ENCODE measurements at regions not wholly inside any gene's neighbourhood (a gene's known extent, or its start where the extent isn't known, plus 50 kb on each side); places are given as distances from the start of the nearest gene placed in this dataset.

GRCh38 chr6:165782134-165782533 lies 119.1 kb upstream of the PDE10A start:
- H3K36me3 ChIP-seq: no peaks in the 10 kb centered on the region
- TF ChIP-seq POLR2A (IDR thresholded peaks at IDR 0.05): no peak
- TF ChIP-seq CTCF (IDR thresholded peaks at IDR 0.05): no peak
- intact Hi-C loops (cut with DNase I): no loop called here
- no peak for ATAC-seq
- H3K4me1 ChIP-seq: no peaks in the 10 kb centered on the region
- no peaks in the 10 kb centered on the region for H3K27me3 ChIP-seq
- no peak overlapping the region for H3K27ac ChIP-seq
- no peak overlapping the region for H3K4me3 ChIP-seq
- 78% methylated on average over 6 of the region's 8 CpGs for WGBS (ENCODE audit: insufficient coverage, low coverage, low lambda C conversion rate, missing lambda C conversion rate)
- no peak for DNase-seq
- no peaks in the 10 kb centered on the region for H3K9me3 ChIP-seq

- peaks cover 0 to 12% (median 0%) of the 10 kb centered on the region in 4 donors for H3K4me1 ChIP-seq
- ATAC-seq (no peak), DNase-seq (no peak)
- no peak for TF ChIP-seq CTCF (IDR thresholded peaks at IDR 0.05)
- no peak for TF ChIP-seq POLR2A (IDR thresholded peaks at IDR 0.05)
- no peaks in the 10 kb centered on the region for H3K9me3 ChIP-seq
- no peak overlapping the region for H3K27ac ChIP-seq
- no peak overlapping the region for H3K4me3 ChIP-seq
- H3K36me3 ChIP-seq: no peaks in the 10 kb centered on the region
- intact Hi-C loops (cut with DNase I): no loop called here
- WGBS (ENCODE audit: insufficient coverage, low coverage, low lambda C conversion rate, missing lambda C conversion rate): 95% methylated on average over 3 of the region's 3 CpGs
- no peaks in the 10 kb centered on the region for H3K27me3 ChIP-seq
These were observed 114.6 kb upstream of the PDE10A start for GRCh38 chr6:165777680-165778079.

- H3K27ac ChIP-seq: no peak overlapping the region
- no peak overlapping the region for H3K4me3 ChIP-seq
- no peaks in the 10 kb centered on the region for H3K9me3 ChIP-seq
- TF ChIP-seq POLR2A (IDR thresholded peaks at IDR 0.05) (no peak), CTCF (IDR thresholded peaks at IDR 0.05) (no peak)
- DNase-seq (no peak), ATAC-seq (no peak)
- H3K4me1 ChIP-seq: peaks cover 0 to 12% (median 0%) of the 10 kb centered on the region in 4 donors
- no peaks in the 10 kb centered on the region for H3K36me3 ChIP-seq
- intact Hi-C loops (cut with DNase I): no loop called here
- 63% methylated on average over 5 of the region's 5 CpGs for WGBS (ENCODE audit: insufficient coverage, low coverage, low lambda C conversion rate, missing lambda C conversion rate)
- H3K27me3 ChIP-seq: no peaks in the 10 kb centered on the region
These were observed 113.7 kb upstream of the PDE10A start for GRCh38 chr6:165776691-165777090.

GRCh38 chr6:165775721-165776120 lies 112.7 kb upstream of the PDE10A start:
- Histone ChIP-seq H3K27me3 (no peaks in the 10 kb centered on the region), H3K4me3 (no peak overlapping the region), H3K9me3 (no peaks in the 10 kb centered on the region), H3K36me3 (no peaks in the 10 kb centered on the region), H3K27ac (no peak overlapping the region), H3K4me1 (peaks cover 0 to 12% (median 0%) of the 10 kb centered on the region in 4 donors)
- TF ChIP-seq POLR2A (IDR thresholded peaks at IDR 0.05): no peak
- TF ChIP-seq CTCF (IDR thresholded peaks at IDR 0.05): no peak
- no peak for ATAC-seq
- 68% methylated on average over 3 of the region's 3 CpGs for WGBS (ENCODE audit: insufficient coverage, low coverage, low lambda C conversion rate, missing lambda C conversion rate)
- DNase-seq: no peak
- intact Hi-C loops (cut with DNase I): no loop called here

Measured in right lobe of liver (tissue), 6 donors.